ENCODE measurements at regions not wholly inside any gene's neighbourhood (a gene's known extent, or its start where the extent isn't known, plus 50 kb on each side); places are given as distances from the start of the nearest gene placed in this dataset.

- TF ChIP-seq BCL11A (IDR thresholded peaks at IDR 0.05; ENCODE audit: low read depth in 2 of 2, low read length in 2 of 2) (no peak), POLR2A (IDR thresholded peaks at IDR 0.05; ENCODE audit: control extremely low read depth in 1 of 2, low read depth in 2 of 2, low read length in 2 of 2) (no peak), JUN (IDR thresholded peaks at IDR 0.05; ENCODE audit: low read depth, low read length) (no peak), CTCF (IDR thresholded peaks at IDR 0.05; ENCODE audit: control extremely low read depth in 1 of 3, insufficient read depth in 1 of 3, low read depth in 1 of 3, low read length in 3 of 3) (no peak), HDAC6 (IDR thresholded peaks at IDR 0.05; ENCODE audit: low read depth, low read length) (no peak), SUZ12 (IDR thresholded peaks at IDR 0.05; ENCODE audit: low read length) (no peak), CEBPB (IDR thresholded peaks at IDR 0.05; ENCODE audit: low read depth, low read length) (no peak), EZH2 (IDR thresholded peaks at IDR 0.05; ENCODE audit: low read depth, low read length, severe bottlenecking) (no peak), GABPA (IDR thresholded peaks at IDR 0.05; ENCODE audit: borderline replicate concordance, insufficient read depth, low read length) (no peak), MAX (IDR thresholded peaks at IDR 0.05) (no peak), SRF (IDR thresholded peaks at IDR 0.05; ENCODE audit: low read depth, low read length) (no peak), CHD1 (IDR thresholded peaks at IDR 0.05; ENCODE audit: low read depth, low read length) (no peak), TAF7 (optimal IDR thresholded peaks at IDR 0.05; ENCODE audit: borderline replicate concordance, low read depth, low read length) (no peak)
Observed at GRCh38 chr5:30458681-30459080, 734.8 kb upstream of the CDH6 start.

Measured in H1 (cell line).